ENCODE measurements at regions not wholly inside any gene's neighbourhood (a gene's known extent, or its start where the extent isn't known, plus 50 kb on each side); places are given as distances from the start of the nearest gene placed in this dataset.

DNA sequence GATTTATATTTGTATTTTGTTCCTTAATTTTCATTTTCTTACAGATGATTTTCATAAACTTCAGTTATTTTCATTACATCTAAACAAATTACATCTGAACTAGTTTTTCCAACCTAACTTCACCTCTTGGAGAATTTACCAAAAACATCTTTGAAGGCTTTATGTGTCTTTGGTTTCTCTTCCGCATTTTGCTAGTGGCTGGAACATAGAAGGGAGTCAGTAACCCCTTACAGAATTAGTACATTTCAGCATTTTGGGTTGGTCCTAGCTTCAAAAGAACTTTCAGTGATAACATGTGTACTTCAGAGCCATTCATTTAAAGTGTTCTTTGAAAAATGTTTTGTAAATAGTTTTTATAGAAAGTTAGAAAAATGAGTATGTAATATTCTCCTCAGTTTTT lies 169.8 kb upstream of the MTPN start:
- no peak overlapping the region for H3K27ac ChIP-seq (ENCODE audit: low read depth in 1 of 2, low read length in 2 of 2)
- no peak overlapping the region for H3K9ac ChIP-seq (ENCODE audit: low read depth in 1 of 2, low read length in 2 of 2)
- no peaks in the 10 kb centered on the region for H3K36me3 ChIP-seq (ENCODE audit: control insufficient read depth in 4 of 4, insufficient read depth in 3 of 4, low read depth in 1 of 4, low read length in 3 of 4)
- H3K27me3 ChIP-seq (ENCODE audit: control insufficient read depth in 4 of 4, insufficient read depth in 4 of 4, low read length in 3 of 4) = no peaks in the 10 kb centered on the region
- WGBS = 96% methylated on average over 1 of the region's 1 CpG
- no peak for DNase-seq (ENCODE audit: low spot score)
- TF ChIP-seq ATF3 (IDR thresholded peaks at IDR 0.05) = no peak
- TF ChIP-seq, protein P1, sequence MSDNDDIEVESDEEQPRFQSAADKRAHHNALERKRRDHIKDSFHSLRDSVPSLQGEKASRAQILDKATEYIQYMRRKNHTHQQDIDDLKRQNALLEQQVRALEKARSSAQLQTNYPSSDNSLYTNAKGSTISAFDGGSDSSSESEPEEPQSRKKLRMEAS (IDR thresholded peaks at IDR 0.05) = no peak
- no peak for TF ChIP-seq SP1 (IDR thresholded peaks at IDR 0.05)
- no peak for TF ChIP-seq EGR1 (IDR thresholded peaks at IDR 0.05; ENCODE audit: low read depth in 2 of 2)
- no peak for TF ChIP-seq RXRA (IDR thresholded peaks at IDR 0.05)
- no peak for TF ChIP-seq YY1 (IDR thresholded peaks at IDR 0.05)
- TF ChIP-seq, protein P2, sequence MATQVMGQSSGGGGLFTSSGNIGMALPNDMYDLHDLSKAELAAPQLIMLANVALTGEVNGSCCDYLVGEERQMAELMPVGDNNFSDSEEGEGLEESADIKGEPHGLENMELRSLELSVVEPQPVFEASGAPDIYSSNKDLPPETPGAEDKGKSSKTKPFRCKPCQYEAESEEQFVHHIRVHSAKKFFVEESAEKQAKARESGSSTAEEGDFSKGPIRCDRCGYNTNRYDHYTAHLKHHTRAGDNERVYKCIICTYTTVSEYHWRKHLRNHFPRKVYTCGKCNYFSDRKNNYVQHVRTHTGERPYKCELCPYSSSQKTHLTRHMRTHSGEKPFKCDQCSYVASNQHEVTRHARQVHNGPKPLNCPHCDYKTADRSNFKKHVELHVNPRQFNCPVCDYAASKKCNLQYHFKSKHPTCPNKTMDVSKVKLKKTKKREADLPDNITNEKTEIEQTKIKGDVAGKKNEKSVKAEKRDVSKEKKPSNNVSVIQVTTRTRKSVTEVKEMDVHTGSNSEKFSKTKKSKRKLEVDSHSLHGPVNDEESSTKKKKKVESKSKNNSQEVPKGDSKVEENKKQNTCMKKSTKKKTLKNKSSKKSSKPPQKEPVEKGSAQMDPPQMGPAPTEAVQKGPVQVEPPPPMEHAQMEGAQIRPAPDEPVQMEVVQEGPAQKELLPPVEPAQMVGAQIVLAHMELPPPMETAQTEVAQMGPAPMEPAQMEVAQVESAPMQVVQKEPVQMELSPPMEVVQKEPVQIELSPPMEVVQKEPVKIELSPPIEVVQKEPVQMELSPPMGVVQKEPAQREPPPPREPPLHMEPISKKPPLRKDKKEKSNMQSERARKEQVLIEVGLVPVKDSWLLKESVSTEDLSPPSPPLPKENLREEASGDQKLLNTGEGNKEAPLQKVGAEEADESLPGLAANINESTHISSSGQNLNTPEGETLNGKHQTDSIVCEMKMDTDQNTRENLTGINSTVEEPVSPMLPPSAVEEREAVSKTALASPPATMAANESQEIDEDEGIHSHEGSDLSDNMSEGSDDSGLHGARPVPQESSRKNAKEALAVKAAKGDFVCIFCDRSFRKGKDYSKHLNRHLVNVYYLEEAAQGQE (IDR thresholded peaks at IDR 0.05) = no peak
- TF ChIP-seq, protein P3, sequence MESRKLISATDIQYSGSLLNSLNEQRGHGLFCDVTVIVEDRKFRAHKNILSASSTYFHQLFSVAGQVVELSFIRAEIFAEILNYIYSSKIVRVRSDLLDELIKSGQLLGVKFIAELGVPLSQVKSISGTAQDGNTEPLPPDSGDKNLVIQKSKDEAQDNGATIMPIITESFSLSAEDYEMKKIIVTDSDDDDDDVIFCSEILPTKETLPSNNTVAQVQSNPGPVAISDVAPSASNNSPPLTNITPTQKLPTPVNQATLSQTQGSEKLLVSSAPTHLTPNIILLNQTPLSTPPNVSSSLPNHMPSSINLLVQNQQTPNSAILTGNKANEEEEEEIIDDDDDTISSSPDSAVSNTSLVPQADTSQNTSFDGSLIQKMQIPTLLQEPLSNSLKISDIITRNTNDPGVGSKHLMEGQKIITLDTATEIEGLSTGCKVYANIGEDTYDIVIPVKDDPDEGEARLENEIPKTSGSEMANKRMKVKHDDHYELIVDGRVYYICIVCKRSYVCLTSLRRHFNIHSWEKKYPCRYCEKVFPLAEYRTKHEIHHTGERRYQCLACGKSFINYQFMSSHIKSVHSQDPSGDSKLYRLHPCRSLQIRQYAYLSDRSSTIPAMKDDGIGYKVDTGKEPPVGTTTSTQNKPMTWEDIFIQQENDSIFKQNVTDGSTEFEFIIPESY (IDR thresholded peaks at IDR 0.05) = no peak
- TF ChIP-seq JUND (IDR thresholded peaks at IDR 0.05) = no peak
- no peak for TF ChIP-seq HNF4G (IDR thresholded peaks at IDR 0.05)
- TF ChIP-seq HNF4A (conservative IDR thresholded peaks at IDR 0.05) = no peak
- TF ChIP-seq GABPA (IDR thresholded peaks at IDR 0.05 in 1 of 2, conservative IDR thresholded peaks at IDR 0.05 in 1 of 2) = no peak
- TF ChIP-seq NR2F2 (IDR thresholded peaks at IDR 0.05) = no peak
- no peak for TF ChIP-seq RAD21 (IDR thresholded peaks at IDR 0.05)
- TF ChIP-seq TAF1 (conservative IDR thresholded peaks at IDR 0.05) = no peak
- no peak for TF ChIP-seq FOXA2 (IDR thresholded peaks at IDR 0.05)
- peaks cover 0 to 4% (median 0%) of the 10 kb centered on the region in 4 donors for H3K9me3 ChIP-seq (ENCODE audit: control insufficient read depth in 4 of 4, low read length in 3 of 4)
- H3K4me1 ChIP-seq (ENCODE audit: control insufficient read depth in 4 of 4, insufficient read depth in 4 of 4, low read length in 3 of 4) = no peaks in the 10 kb centered on the region
- no peak overlapping the region for H3K4me3 ChIP-seq (ENCODE audit: low read depth in 1 of 3, low read length in 3 of 3)

DNA sequence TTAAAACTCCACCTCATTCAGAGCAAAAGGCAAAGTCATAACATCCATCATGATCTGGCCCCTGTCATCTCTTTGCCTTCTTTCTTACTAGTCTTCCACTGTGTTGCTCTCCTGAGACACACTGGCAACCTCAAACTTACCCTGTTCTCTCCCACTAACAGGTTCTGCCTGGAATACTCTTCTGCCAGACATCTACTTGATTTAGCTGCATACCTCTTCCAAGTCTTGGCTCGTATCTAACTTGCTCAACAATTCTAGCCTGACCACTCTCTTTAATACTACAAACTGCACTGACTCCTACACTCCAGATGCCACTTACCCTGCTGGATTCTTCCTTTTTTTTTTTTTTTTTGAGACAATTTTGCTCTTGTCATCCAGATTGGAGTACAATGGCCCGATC lies 167.0 kb upstream of the MTPN start:
- no peak for TF ChIP-seq YY1 (IDR thresholded peaks at IDR 0.05)
- TF ChIP-seq NR2F2 (IDR thresholded peaks at IDR 0.05) = no peak
- TF ChIP-seq HNF4G (IDR thresholded peaks at IDR 0.05) = no peak
- no peak for TF ChIP-seq RAD21 (IDR thresholded peaks at IDR 0.05)
- no peak for TF ChIP-seq EGR1 (IDR thresholded peaks at IDR 0.05; ENCODE audit: low read depth in 2 of 2)
- no peak for TF ChIP-seq JUND (IDR thresholded peaks at IDR 0.05)
- no peak for TF ChIP-seq RXRA (IDR thresholded peaks at IDR 0.05)
- TF ChIP-seq HNF4A (conservative IDR thresholded peaks at IDR 0.05) = no peak
- TF ChIP-seq GABPA (IDR thresholded peaks at IDR 0.05 in 1 of 2, conservative IDR thresholded peaks at IDR 0.05 in 1 of 2) = no peak
- no peak for TF ChIP-seq TAF1 (conservative IDR thresholded peaks at IDR 0.05)
- no peak for TF ChIP-seq ATF3 (IDR thresholded peaks at IDR 0.05)
- TF ChIP-seq, protein P2 (IDR thresholded peaks at IDR 0.05) = no peak
- Histone ChIP-seq H3K27me3 (ENCODE audit: control insufficient read depth in 4 of 4, insufficient read depth in 4 of 4, low read length in 3 of 4) (no peaks in the 10 kb centered on the region), H3K4me1 (ENCODE audit: control insufficient read depth in 4 of 4, insufficient read depth in 4 of 4, low read length in 3 of 4) (no peaks in the 10 kb centered on the region), H3K4me3 (ENCODE audit: low read depth in 1 of 3, low read length in 3 of 3) (no peak overlapping the region), H3K9ac (ENCODE audit: low read depth in 1 of 2, low read length in 2 of 2) (no peak overlapping the region), H3K27ac (ENCODE audit: low read depth in 1 of 2, low read length in 2 of 2) (no peak overlapping the region), H3K9me3 (ENCODE audit: control insufficient read depth in 4 of 4, low read length in 3 of 4) (no peaks in the 10 kb centered on the region), H3K36me3 (ENCODE audit: control insufficient read depth in 4 of 4, insufficient read depth in 3 of 4, low read depth in 1 of 4, low read length in 3 of 4) (no peaks in the 10 kb centered on the region)
- WGBS = 87% methylated on average over 2 of the region's 2 CpGs
- no peak for DNase-seq (ENCODE audit: low spot score)

Data from liver (tissue), 7 donors.